WTC11 (cell line): ENCODE measurements at regions not wholly inside any gene's neighbourhood (a gene's known extent, or its start where the extent isn't known, plus 50 kb on each side); places are given as distances from the start of the nearest gene placed in this dataset.

ENCODE experiments used
- ATAC-seq: fragments of 200-7000 bp; cut with Tn5 transposase; 2 replicates; pipeline ENCODE4 v1.10.0; 2021; ENCODE audit warnings: mild to moderate bottlenecking, moderate library complexity
- CTCF ChIA-PET: fragments of 300-600 bp; sonication (Branson Sonifier 250); formaldehyde crosslinking; loops from one replicate; lab custom pipeline; 2021; ENCODE audit warnings: antibody characterized with exemption; lab: Charles Lee
- POLR2A ChIA-PET: fragments of 350-600 bp; sonication (Branson Sonifier 250); formaldehyde crosslinking; loops from one replicate; lab custom pipeline; 2021; ENCODE audit warnings: antibody characterized with exemption; lab: Charles Lee
- DNase-seq: peaks from one replicate; pipeline ENCODE4 v3.0.0; 2021; ENCODE audit warnings: low spot score
- H3K27ac Mint-ChIP-seq: 2 replicates; pipeline ENCODE4 v1.8.0; 2021; ENCODE audit warnings: mixed read lengths
- H3K27me3 Mint-ChIP-seq: 2 replicates; pipeline ENCODE4 v1.8.0; 2021; ENCODE audit warnings: low read depth, mild to moderate bottlenecking, moderate library complexity, mixed read lengths
- H3K36me3 Mint-ChIP-seq: 2 replicates; pipeline ENCODE4 v1.8.0; 2021; ENCODE audit warnings: mixed read lengths
- H3K4me1 Mint-ChIP-seq: 2 replicates; pipeline ENCODE4 v1.8.0; 2022; ENCODE audit warnings: mixed read lengths
- H3K4me3 Mint-ChIP-seq: 2 replicates; pipeline ENCODE4 v1.8.0; 2021; ENCODE audit warnings: mild to moderate bottlenecking, moderate library complexity, mixed read lengths
- H3K9me3 Mint-ChIP-seq: 2 replicates; pipeline ENCODE4 v1.8.0; 2021; ENCODE audit warnings: mixed read lengths
- OVOL2 ChIP-seq: fragments of 250-450 bp; sonication (Bioruptor Pico); IDR thresholded peaks from 2 replicates; pipeline ENCODE4 v1.9.0; 2021; ENCODE audit warnings: mild to moderate bottlenecking, borderline replicate concordance
- RELA ChIP-seq: sonication (generic); formaldehyde crosslinking; IDR thresholded peaks from 2 replicates; pipeline ENCODE4 v1.8.1; 2022; ENCODE audit warnings: missing genetic modification reagents, mild to moderate bottlenecking, borderline replicate concordance
- RORB ChIP-seq: fragments of 250-450 bp; sonication (Bioruptor Pico); IDR thresholded peaks from 2 replicates; pipeline ENCODE4 v1.9.0; 2021; ENCODE audit warnings: mild to moderate bottlenecking
- SOX15 ChIP-seq: fragments of 250-450 bp; sonication (Bioruptor Pico); IDR thresholded peaks from 2 replicates; pipeline ENCODE4 v1.9.0; 2021; ENCODE audit warnings: mild to moderate bottlenecking
- ZNF396 ChIP-seq: fragments of 250-450 bp; sonication (Bioruptor Pico); IDR thresholded peaks from 2 replicates; pipeline ENCODE4 v1.8.0; 2021; ENCODE audit warnings: mild to moderate bottlenecking, moderate library complexity, borderline replicate concordance
- ZNF416 ChIP-seq: fragments of 250-450 bp; sonication (Bioruptor Pico); IDR thresholded peaks from 2 replicates; pipeline ENCODE4 v1.9.0; 2021; ENCODE audit warnings: mild to moderate bottlenecking, inconsistent platforms
- TF ChIP-seq, protein P1 (sequence below): sonication (generic); formaldehyde crosslinking; IDR thresholded peaks from 2 replicates; pipeline ENCODE4 v1.8.1; 2022; ENCODE audit warnings: mild to moderate bottlenecking, moderate library complexity, missing genetic modification reagents
- TF ChIP-seq, protein P2 (sequence below): fragments of 250-450 bp; sonication (Bioruptor Pico); IDR thresholded peaks from 2 replicates; pipeline ENCODE4 v1.9.0; 2021; ENCODE audit warnings: mild to moderate bottlenecking
- TF ChIP-seq, protein P3 (sequence below): sonication (generic); formaldehyde crosslinking; IDR thresholded peaks from 2 replicates; pipeline ENCODE4 v1.8.0; 2022; ENCODE audit warnings: mild to moderate bottlenecking, missing genetic modification reagents
- TF ChIP-seq, protein P4 (sequence below): sonication (generic); formaldehyde crosslinking; IDR thresholded peaks from 2 replicates; pipeline ENCODE4 v1.8.0; 2023; ENCODE audit warnings: missing genetic modification reagents
- TF ChIP-seq, protein P5 (sequence below): fragments of 250-450 bp; sonication (Bioruptor Pico); IDR thresholded peaks from 2 replicates; pipeline ENCODE4 v1.9.0; 2021; ENCODE audit warnings: mild to moderate bottlenecking
- TF ChIP-seq, protein P6 (sequence below): fragments of 250-450 bp; sonication (Bioruptor Pico); IDR thresholded peaks from 2 replicates; pipeline ENCODE4 v1.9.0; 2021; ENCODE audit warnings: moderate library complexity, mild to moderate bottlenecking, inconsistent platforms, borderline replicate concordance

DNA sequence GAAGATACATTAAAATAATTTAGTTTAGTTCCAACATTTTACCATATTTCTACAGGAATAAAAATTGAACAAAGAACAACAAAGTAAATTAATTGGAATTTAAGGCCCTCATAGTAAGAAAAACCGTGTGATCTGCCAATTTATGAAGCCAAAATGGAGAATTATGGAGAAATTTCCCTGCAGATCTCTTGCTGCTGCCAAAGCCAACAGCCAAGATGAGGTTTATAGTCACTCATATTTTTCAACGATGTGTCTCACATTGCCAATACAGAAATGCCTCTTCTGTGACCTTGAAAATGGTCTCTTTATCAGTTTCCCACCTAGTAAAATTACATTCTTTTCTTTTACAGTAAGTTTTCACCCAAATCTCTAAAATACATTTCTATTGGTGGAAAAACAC lies 317.2 kb upstream of the FIGN start (continued):
- TF ChIP-seq, protein P1, sequence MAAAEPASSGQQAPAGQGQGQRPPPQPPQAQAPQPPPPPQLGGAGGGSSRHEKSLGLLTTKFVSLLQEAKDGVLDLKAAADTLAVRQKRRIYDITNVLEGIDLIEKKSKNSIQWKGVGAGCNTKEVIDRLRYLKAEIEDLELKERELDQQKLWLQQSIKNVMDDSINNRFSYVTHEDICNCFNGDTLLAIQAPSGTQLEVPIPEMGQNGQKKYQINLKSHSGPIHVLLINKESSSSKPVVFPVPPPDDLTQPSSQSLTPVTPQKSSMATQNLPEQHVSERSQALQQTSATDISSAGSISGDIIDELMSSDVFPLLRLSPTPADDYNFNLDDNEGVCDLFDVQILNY (CRISPR knock-in tag) = no peak
- TF ChIP-seq, protein P2, sequence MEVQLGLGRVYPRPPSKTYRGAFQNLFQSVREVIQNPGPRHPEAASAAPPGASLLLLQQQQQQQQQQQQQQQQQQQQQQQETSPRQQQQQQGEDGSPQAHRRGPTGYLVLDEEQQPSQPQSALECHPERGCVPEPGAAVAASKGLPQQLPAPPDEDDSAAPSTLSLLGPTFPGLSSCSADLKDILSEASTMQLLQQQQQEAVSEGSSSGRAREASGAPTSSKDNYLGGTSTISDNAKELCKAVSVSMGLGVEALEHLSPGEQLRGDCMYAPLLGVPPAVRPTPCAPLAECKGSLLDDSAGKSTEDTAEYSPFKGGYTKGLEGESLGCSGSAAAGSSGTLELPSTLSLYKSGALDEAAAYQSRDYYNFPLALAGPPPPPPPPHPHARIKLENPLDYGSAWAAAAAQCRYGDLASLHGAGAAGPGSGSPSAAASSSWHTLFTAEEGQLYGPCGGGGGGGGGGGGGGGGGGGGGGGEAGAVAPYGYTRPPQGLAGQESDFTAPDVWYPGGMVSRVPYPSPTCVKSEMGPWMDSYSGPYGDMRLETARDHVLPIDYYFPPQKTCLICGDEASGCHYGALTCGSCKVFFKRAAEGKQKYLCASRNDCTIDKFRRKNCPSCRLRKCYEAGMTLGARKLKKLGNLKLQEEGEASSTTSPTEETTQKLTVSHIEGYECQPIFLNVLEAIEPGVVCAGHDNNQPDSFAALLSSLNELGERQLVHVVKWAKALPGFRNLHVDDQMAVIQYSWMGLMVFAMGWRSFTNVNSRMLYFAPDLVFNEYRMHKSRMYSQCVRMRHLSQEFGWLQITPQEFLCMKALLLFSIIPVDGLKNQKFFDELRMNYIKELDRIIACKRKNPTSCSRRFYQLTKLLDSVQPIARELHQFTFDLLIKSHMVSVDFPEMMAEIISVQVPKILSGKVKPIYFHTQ = no peak
- TF ChIP-seq, protein P3, sequence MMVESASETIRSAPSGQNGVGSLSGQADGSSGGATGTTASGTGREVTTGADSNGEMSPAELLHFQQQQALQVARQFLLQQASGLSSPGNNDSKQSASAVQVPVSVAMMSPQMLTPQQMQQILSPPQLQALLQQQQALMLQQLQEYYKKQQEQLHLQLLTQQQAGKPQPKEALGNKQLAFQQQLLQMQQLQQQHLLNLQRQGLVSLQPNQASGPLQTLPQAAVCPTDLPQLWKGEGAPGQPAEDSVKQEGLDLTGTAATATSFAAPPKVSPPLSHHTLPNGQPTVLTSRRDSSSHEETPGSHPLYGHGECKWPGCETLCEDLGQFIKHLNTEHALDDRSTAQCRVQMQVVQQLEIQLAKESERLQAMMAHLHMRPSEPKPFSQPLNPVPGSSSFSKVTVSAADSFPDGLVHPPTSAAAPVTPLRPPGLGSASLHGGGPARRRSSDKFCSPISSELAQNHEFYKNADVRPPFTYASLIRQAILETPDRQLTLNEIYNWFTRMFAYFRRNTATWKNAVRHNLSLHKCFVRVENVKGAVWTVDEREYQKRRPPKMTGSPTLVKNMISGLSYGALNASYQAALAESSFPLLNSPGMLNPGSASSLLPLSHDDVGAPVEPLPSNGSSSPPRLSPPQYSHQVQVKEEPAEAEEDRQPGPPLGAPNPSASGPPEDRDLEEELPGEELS (CRISPR knock-in tag) = no peak
- no peak for TF ChIP-seq RORB (CRISPR knock-in tag)
- TF ChIP-seq, all 79 proteins: peak for 0

DNA sequence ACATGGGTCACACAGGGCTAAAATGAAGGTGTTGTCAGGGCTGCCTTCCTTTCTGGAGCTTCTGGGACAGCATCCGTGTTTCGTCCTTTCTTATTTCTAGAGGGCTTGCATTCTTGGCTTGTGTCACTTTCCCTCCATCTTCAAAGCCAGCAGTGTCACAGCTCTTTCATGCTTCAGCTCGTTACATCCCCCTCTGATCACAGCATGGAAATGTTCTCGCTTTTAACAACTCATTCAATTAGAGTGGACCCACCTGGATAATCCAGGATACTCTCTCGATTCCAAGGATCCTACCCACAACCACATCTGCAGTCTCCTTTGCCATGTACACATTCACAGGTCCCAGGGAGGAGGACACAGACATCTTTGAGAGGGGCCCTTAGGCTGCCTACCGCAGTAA lies 316.2 kb upstream of the FIGN start:
- TF ChIP-seq, protein P4, sequence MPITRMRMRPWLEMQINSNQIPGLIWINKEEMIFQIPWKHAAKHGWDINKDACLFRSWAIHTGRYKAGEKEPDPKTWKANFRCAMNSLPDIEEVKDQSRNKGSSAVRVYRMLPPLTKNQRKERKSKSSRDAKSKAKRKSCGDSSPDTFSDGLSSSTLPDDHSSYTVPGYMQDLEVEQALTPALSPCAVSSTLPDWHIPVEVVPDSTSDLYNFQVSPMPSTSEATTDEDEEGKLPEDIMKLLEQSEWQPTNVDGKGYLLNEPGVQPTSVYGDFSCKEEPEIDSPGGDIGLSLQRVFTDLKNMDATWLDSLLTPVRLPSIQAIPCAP (CRISPR knock-in tag) = no peak
- TF ChIP-seq, protein P5, sequence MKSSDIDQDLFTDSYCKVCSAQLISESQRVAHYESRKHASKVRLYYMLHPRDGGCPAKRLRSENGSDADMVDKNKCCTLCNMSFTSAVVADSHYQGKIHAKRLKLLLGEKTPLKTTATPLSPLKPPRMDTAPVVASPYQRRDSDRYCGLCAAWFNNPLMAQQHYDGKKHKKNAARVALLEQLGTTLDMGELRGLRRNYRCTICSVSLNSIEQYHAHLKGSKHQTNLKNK (CRISPR knock-in tag) = no peak
- no peak for TF ChIP-seq RELA (CRISPR knock-in tag)
- TF ChIP-seq, protein P1 (CRISPR knock-in tag) = no peak
- peaks cover 3% of the 10 kb centered on the region for H3K4me1 Mint-ChIP-seq
- no peak overlapping the region for H3K27ac Mint-ChIP-seq
- no peaks in the 10 kb centered on the region for H3K9me3 Mint-ChIP-seq
- ATAC-seq (no peak), DNase-seq (no peak)
- H3K27me3 Mint-ChIP-seq = no peaks in the 10 kb centered on the region
- H3K36me3 Mint-ChIP-seq = no peaks in the 10 kb centered on the region
- ChIA-PET CTCF (interaction anchor here (1.3 kb wide), 1 partner anchor 9 kb away, joined by 6 read pairs; no protein-coding TSS in a partner anchor), POLR2A (no interaction called here)
- H3K4me3 Mint-ChIP-seq = no peak overlapping the region

DNA sequence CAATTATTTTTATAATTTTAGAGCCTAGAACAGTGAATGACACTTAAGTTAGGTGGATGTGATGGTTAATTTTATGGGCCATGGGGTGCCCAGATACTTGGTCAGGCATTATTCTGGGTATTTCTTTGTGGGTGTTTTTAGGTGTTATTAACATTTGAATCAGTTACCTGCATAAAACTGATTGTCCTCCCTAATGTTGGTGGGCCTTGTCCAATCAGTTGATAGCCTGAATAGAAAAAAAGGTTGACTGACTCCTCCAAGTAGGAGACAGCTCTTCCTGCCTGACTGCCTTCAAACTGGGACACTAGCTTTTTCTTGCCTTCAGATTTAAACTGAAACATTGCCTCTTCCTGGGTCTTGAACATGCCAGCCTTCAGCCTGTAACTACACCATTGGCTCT lies 312.9 kb upstream of the FIGN start:
- TF ChIP-seq SOX15 (no peak), OVOL2 (no peak), ZNF416 (no peak), ZNF396 (CRISPR knock-in tag) (no peak)
- TF ChIP-seq, protein P6, sequence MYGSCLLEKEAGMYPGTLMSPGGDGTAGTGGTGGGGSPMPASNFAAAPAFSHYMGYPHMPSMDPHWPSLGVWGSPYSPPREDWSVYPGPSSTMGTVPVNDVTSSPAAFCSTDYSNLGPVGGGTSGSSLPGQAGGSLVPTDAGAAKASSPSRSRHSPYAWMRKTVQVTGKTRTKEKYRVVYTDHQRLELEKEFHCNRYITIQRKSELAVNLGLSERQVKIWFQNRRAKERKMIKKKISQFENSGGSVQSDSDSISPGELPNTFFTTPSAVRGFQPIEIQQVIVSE (CRISPR knock-in tag) = no peak
- Mint-ChIP-seq H3K4me3 (no peak overlapping the region), H3K4me1 (no peaks in the 10 kb centered on the region), H3K27ac (no peak overlapping the region), H3K9me3 (no peaks in the 10 kb centered on the region), H3K27me3 (no peaks in the 10 kb centered on the region), H3K36me3 (no peaks in the 10 kb centered on the region)
- ChIA-PET POLR2A (no interaction called here), CTCF (no interaction called here)
- DNase-seq = no peak
- no peak for ATAC-seq
